A549 (cell line): ENCODE measurements at regions not wholly inside any gene's neighbourhood (a gene's known extent, or its start where the extent isn't known, plus 50 kb on each side); places are given as distances from the start of the nearest gene placed in this dataset.

Source experiments
- CHD4 ChIP-seq: fragments of 200-600 bp; sonication (generic); IDR thresholded peaks from 2 replicates; pipeline ENCODE4 v1.6.1; 2016; ENCODE audit warnings: antibody characterized with exemption, mild to moderate bottlenecking, borderline replicate concordance
- MAFK ChIP-seq: fragments of 450-650 bp; IDR thresholded peaks from 2 replicates; pipeline ENCODE4 v1.6.1; 2014; ENCODE audit not compliant: partially characterized antibody
- POLR2A ChIP-seq: IDR thresholded peaks from 2 replicates; pipeline ENCODE4 v1.6.1; 2012; ENCODE audit warnings: mild to moderate bottlenecking, low read length
- POLR2AphosphoS2 ChIP-seq: conservative IDR thresholded peaks from 2 replicates; pipeline ENCODE4 v1.6.1; 2012; ENCODE audit warnings: low read length, improper control_type of control experiment, inconsistent platforms
- TFCP2L1 ChIP-seq: fragments of 250-450 bp; sonication (Bioruptor Pico); IDR thresholded peaks from 2 replicates; pipeline ENCODE4 v1.5.0; 2021; ENCODE audit warnings: mild to moderate bottlenecking
- TF ChIP-seq, protein P1 (sequence below): fragments of 250-450 bp; sonication (Bioruptor Pico); IDR thresholded peaks from 2 replicates; pipeline ENCODE4 v1.5.0; 2021; ENCODE audit warnings: mild to moderate bottlenecking, moderate library complexity, borderline replicate concordance
- TF ChIP-seq, protein P2 (sequence below): fragments of >200 bp; sonication (Bioruptor Twin); formaldehyde crosslinking; IDR thresholded peaks from 3 replicates; pipeline ENCODE4 v1.5.1; 2016
- TF ChIP-seq, protein P3 (sequence below): fragments of 200-600 bp; sonication (generic); IDR thresholded peaks from 2 replicates; pipeline ENCODE4 v1.6.1; 2016; ENCODE audit warnings: antibody characterized with exemption, mild to moderate bottlenecking, moderate library complexity

DNA sequence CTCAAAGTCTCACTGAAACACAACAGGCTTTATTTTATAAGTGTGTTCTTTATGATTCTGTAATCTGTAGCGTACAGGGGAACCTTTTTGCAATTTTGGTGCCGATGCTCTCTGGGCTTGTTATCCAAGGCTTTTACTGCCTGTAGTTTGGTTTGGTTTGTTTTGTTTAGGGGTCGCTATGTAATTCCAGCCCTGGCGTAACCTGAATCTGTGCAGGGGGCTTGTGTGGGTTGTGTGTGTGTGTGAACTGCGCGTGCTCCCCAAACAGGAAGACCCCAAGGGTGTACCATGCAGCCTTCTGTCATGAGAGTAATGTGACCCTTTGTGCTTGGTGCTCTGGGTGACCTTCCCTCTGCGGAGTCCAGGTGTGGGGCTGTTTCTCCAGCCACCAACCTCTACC is 92.1 kb upstream of the CLDN14 start:
- TF ChIP-seq POLR2A (no peak), CHD4 (no peak), TFCP2L1 (CRISPR knock-in tag) (no peak), POLR2AphosphoS2 (no peak), MAFK (no peak)
- TF ChIP-seq, protein P1, sequence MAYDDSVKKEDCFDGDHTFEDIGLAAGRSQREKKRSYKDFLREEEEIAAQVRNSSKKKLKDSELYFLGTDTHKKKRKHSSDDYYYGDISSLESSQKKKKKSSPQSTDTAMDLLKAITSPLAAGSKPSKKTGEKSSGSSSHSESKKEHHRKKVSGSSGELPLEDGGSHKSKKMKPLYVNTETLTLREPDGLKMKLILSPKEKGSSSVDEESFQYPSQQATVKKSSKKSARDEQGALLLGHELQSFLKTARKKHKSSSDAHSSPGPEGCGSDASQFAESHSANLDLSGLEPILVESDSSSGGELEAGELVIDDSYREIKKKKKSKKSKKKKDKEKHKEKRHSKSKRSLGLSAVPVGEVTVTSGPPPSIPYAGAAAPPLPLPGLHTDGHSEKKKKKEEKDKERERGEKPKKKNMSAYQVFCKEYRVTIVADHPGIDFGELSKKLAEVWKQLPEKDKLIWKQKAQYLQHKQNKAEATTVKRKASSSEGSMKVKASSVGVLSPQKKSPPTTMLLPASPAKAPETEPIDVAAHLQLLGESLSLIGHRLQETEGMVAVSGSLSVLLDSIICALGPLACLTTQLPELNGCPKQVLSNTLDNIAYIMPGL, result no peak
- TF ChIP-seq, protein P2, sequence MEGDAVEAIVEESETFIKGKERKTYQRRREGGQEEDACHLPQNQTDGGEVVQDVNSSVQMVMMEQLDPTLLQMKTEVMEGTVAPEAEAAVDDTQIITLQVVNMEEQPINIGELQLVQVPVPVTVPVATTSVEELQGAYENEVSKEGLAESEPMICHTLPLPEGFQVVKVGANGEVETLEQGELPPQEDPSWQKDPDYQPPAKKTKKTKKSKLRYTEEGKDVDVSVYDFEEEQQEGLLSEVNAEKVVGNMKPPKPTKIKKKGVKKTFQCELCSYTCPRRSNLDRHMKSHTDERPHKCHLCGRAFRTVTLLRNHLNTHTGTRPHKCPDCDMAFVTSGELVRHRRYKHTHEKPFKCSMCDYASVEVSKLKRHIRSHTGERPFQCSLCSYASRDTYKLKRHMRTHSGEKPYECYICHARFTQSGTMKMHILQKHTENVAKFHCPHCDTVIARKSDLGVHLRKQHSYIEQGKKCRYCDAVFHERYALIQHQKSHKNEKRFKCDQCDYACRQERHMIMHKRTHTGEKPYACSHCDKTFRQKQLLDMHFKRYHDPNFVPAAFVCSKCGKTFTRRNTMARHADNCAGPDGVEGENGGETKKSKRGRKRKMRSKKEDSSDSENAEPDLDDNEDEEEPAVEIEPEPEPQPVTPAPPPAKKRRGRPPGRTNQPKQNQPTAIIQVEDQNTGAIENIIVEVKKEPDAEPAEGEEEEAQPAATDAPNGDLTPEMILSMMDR, result no peak
- TF ChIP-seq, protein P3, sequence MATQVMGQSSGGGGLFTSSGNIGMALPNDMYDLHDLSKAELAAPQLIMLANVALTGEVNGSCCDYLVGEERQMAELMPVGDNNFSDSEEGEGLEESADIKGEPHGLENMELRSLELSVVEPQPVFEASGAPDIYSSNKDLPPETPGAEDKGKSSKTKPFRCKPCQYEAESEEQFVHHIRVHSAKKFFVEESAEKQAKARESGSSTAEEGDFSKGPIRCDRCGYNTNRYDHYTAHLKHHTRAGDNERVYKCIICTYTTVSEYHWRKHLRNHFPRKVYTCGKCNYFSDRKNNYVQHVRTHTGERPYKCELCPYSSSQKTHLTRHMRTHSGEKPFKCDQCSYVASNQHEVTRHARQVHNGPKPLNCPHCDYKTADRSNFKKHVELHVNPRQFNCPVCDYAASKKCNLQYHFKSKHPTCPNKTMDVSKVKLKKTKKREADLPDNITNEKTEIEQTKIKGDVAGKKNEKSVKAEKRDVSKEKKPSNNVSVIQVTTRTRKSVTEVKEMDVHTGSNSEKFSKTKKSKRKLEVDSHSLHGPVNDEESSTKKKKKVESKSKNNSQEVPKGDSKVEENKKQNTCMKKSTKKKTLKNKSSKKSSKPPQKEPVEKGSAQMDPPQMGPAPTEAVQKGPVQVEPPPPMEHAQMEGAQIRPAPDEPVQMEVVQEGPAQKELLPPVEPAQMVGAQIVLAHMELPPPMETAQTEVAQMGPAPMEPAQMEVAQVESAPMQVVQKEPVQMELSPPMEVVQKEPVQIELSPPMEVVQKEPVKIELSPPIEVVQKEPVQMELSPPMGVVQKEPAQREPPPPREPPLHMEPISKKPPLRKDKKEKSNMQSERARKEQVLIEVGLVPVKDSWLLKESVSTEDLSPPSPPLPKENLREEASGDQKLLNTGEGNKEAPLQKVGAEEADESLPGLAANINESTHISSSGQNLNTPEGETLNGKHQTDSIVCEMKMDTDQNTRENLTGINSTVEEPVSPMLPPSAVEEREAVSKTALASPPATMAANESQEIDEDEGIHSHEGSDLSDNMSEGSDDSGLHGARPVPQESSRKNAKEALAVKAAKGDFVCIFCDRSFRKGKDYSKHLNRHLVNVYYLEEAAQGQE, result no peak
